Stimulated activated CD4-positive, alpha-beta T cell treated with anti-CD3 and anti-CD28 coated beads, Interleukin-2, amount 100 ng/mL, for 24 hours (primary cell): ENCODE measurements at regions not wholly inside any gene's neighbourhood (a gene's known extent, or its start where the extent isn't known, plus 50 kb on each side); places are given as distances from the start of the nearest gene placed in this dataset.
"Not testable (repeated sequence)": the region's sequence is repeated elsewhere in the genome, so short reads cannot be mapped to it uniquely, and the experiment has no call there.

Experiments used
- DNase-seq, 2 donors: peaks; one replicate each; pipeline ENCODE4 v3.0.0-alpha.2; 2020

DNA sequence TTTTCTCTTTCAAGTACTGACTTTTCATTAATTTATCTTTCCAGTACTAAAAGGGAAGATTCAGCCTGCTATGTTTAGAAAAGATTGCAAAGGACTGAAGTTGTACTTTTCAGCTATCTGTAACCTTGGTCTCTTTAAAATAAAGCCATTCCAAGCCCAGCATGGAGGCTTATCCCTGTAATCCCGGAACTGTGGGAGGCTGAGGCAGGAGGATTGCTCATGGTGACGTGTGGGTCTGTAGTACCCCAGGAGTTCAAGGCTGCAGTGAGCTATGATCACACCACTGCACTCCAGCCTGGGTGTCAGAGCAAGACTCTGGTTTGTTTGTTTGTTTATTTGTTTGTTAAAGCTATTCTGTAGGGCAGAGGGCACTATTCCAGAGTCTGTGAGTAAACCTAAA, 50.6 kb upstream of the TMEM170B start:
- DNase-seq: no peak

GRCh38 chr6:11486486-11486885, 51.1 kb upstream of the TMEM170B start:
- no peak for DNase-seq

GRCh38 chr6:11486051-11486450, 51.5 kb upstream of the TMEM170B start:
- DNase-seq: no peak

- DNase-seq: no peak
Measured at GRCh38 chr6:11485271-11485670, 52.3 kb upstream of the TMEM170B start.

GRCh38 chr6:11484441-11484840, 53.1 kb upstream of the TMEM170B start:
- no peak for DNase-seq

DNA sequence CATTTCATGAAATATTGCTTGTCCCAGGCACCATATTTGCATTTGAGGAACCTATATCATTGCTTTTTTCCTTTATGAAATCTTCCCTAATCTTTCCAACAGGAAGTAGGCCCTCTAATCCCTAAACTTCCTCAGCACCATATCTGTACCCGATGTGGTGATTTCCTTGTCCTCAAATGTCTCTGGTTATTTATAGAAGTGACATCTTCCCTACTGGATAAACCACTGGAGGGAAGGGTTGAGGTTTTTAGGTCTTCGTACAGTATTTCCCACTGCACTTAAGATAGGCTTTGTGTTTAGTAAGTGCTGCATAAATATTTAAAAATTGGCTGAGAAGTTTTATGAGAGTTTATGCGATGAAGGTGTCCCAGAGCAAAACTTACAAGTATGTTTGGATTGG, 54.9 kb upstream of the TMEM170B start:
- DNase-seq: no peak

DNA sequence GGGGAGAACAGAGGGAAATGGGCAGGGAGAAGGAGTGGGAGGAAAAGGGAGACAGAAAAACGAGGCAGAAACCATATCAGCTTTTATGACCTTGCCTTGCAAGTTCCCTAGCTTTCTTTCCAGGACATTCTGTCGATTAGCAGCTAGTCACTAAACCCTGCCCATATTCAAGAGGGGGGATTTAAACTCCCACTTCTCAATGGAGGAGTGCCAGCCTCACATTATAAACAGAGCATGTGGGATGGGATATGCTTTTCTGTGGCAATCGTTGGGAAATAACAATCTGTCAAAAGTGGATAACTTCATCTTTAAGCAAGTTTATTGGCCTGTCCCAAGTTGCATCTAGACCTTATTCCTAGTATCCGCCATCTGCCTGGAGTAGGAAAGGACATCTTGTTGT, 57.0 kb upstream of the TMEM170B start:
- no peak for DNase-seq

DNA sequence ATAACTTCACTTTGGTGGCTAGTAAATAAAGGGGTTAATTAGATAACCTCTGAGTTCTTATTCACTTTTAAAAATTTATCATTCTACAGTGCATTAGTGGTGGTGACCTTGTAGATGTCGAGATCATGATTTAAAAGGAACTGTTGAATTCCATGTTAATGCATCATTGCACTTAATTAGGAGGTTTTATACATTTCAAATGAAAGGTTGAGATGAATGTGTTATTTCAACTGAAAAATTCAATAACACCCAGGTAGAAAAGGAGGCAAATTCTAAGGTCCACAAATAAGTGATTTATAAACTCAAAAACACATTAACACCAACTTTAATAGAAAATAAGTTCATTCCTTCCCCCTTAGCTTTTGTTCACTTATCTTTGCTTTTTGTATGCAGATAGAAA, 58.3 kb upstream of the TMEM170B start:
- no peak for DNase-seq

GRCh38 chr6:11478586-11478985, 59.0 kb upstream of the TMEM170B start:
- no peak for DNase-seq

GRCh38 chr6:11475016-11475415, 62.5 kb upstream of the TMEM170B start:
- DNase-seq: no peak

- DNase-seq: no peak
Measured at GRCh38 chr6:11473008-11473740, 64.4 kb upstream of the TMEM170B start.

DNA sequence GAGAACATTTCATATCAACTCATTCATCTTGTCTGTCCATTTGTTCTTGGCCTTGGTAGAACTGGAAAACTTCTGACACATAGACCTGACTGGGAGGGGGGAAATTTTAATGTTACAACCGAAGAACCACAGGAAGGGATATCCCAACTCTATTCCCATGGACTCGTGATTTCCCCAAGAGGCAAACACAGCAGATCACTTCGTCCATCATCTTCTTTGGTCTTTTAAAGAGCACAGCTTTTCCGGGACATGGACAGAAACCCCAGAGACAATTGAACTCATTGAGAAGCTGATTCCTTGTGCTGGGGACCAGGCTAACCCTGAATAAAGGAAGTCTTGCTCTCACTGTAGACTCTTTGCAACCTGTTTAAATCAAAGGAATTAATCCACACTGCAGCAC, 66.3 kb upstream of the TMEM170B start:
- no peak for DNase-seq

- no peak for DNase-seq
Measured at GRCh38 chr6:11469684-11470083, 67.9 kb upstream of the TMEM170B start.

GRCh38 chr6:11468271-11468670, 69.3 kb upstream of the TMEM170B start:
- not testable (repeated sequence) for DNase-seq

GRCh38 chr6:11467364-11467763, 70.2 kb upstream of the TMEM170B start:
- DNase-seq: no peak

DNA sequence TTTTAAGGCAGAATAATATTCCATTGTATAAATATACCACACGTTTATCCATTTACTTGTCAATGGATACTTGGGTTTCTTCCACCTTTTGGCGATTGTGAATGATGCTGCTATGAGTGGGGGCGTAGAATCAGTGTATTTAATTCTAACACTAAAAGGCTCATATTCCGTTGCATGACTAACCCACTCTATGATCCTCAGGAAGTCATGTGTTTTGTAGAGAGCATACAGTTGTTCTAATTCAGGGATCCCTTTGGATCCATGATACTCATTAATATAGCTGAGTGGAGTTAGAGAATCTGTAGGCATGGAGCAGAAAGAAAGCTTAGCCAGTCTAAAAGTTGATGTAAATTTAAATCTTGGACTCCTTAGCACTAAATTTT, 74.2 kb upstream of the TMEM170B start:
- DNase-seq: no peak

GRCh38 chr6:11462742-11463397, 74.7 kb upstream of the TMEM170B start:
- no peak for DNase-seq

DNA sequence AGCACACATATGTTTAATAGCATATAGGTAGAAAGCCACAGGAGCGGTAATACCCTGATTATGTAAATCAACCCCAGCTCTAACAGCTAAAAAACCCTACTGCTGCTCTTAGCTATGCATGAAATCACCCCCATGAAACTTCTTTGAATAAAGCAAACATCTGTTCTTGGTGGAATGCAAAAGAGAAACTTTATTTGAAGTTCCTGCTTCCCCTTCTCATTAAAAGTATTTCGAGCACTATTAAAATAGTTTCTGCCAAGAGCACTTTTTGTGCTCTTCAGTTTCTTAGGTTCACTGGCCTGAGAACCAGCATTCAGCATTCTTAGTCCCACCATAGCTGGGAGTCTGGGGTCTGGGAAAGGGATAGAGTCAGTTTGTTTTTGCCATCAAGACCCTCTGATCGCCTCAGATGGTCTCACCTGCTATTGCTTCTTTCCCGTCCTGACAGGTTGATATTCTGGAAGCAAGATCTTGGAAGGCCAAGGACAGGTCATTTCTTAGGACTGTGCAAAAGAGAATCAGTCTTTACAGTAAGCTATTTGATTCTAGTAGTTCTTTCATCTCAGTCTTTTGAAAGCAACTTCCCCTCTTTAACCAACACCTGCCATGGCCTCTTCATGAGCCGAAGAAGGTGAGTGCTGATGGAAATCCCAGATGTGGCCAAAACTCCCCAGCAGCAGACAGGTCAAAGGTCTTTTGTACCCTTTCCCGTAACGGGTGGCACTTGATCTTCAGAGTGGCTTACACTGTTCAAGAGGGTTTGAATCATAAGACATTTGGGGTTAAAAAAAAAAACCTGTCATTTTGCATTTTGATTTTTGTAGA, 76.5 kb upstream of the TMEM170B start:
- peak in 1 of 2 donors; percentile 5 for DNase-seq

- DNase-seq: peak in 1 of 2 donors; percentile 5
Measured at GRCh38 chr6:11460001-11460668, 77.4 kb upstream of the TMEM170B start.

- no peak for DNase-seq
Measured at GRCh38 chr6:11459079-11459610, 78.4 kb upstream of the TMEM170B start.

- no peak for DNase-seq
Measured at GRCh38 chr6:11458509-11458908, 79.0 kb upstream of the TMEM170B start.

GRCh38 chr6:11457422-11457821, 80.1 kb upstream of the TMEM170B start:
- DNase-seq: not testable (repeated sequence)

DNA sequence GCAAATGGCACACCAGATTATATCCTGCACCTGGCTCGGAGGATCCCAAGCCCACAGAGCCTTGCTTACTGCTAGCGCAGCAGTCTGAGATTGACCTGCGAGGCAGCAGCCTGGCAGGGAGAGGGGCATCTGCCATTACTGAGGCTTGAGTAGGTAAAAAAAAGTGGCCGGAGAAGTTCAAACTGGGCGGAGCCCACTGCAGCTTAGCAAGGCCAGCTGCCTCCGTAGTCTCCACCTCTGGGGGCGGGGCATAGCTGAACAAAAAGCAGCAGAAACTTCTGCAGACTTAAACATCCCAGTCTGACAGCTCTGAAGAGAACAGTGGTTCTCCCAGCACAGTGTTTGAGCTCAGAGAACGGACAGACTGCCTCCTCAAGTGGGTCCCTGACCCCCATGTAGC, 85.4 kb upstream of the TMEM170B start:
- DNase-seq: not testable (repeated sequence)
